ENCODE measurements at regions not wholly inside any gene's neighbourhood (a gene's known extent, or its start where the extent isn't known, plus 50 kb on each side); places are given as distances from the start of the nearest gene placed in this dataset.

GRCh38 chr3:20905210-20905805, 719.3 kb upstream of the SGO1 start:
- DNase-seq (ENCODE audit: low spot score in 2 of 2) = no peak
- H3K4me3 ChIP-seq = no peak overlapping the region
- no peaks in the 10 kb centered on the region for H3K36me3 ChIP-seq
- 77 to 83% methylated on average over 8 of the region's 8 CpGs for WGBS, 2 donors
- H3K9me3 ChIP-seq = no peaks in the 10 kb centered on the region
- no peak for TF ChIP-seq CTCF (IDR thresholded peaks at IDR 0.05)
- TF ChIP-seq EP300 (IDR thresholded peaks at IDR 0.05) = no peak
- TF ChIP-seq POLR2A (IDR thresholded peaks at IDR 0.05) = no peak
- no peak overlapping the region for H3K27ac ChIP-seq
- no peaks in the 10 kb centered on the region for H3K4me1 ChIP-seq
- H3K27me3 ChIP-seq = no peaks in the 10 kb centered on the region

GRCh38 chr3:20904671-20905070, 718.7 kb upstream of the SGO1 start:
- WGBS, 2 donors = 61 to 65% methylated on average over 3 of the region's 3 CpGs
- Histone ChIP-seq H3K4me3 (no peak overlapping the region), H3K36me3 (no peaks in the 10 kb centered on the region), H3K27ac (no peak overlapping the region), H3K27me3 (no peaks in the 10 kb centered on the region), H3K9me3 (peaks cover 0 to 4% (median 0%) of the 10 kb centered on the region in 4 donors), H3K4me1 (no peaks in the 10 kb centered on the region)
- DNase-seq (ENCODE audit: low spot score in 2 of 2) = no peak
- TF ChIP-seq EP300 (IDR thresholded peaks at IDR 0.05) (no peak), POLR2A (IDR thresholded peaks at IDR 0.05) (no peak), CTCF (IDR thresholded peaks at IDR 0.05) (no peak)

- WGBS, 2 donors = 88 to 90% methylated on average over 2 of the region's 2 CpGs
- no peak overlapping the region for H3K4me3 ChIP-seq
- peaks cover 0 to 15% (median 1%) of the 10 kb centered on the region in 4 donors for H3K9me3 ChIP-seq
- no peaks in the 10 kb centered on the region for H3K36me3 ChIP-seq
- TF ChIP-seq CTCF (IDR thresholded peaks at IDR 0.05) (no peak), POLR2A (IDR thresholded peaks at IDR 0.05) (no peak), EP300 (IDR thresholded peaks at IDR 0.05) (no peak)
- DNase-seq (ENCODE audit: low spot score in 2 of 2) = no peak
- H3K4me1 ChIP-seq = no peaks in the 10 kb centered on the region
- H3K27ac ChIP-seq = no peak overlapping the region
- no peaks in the 10 kb centered on the region for H3K27me3 ChIP-seq
Observed at GRCh38 chr3:20898962-20899361, 713.0 kb upstream of the SGO1 start.

- DNase-seq (ENCODE audit: low spot score in 2 of 2) = no peak
- Histone ChIP-seq H3K27ac (no peak overlapping the region), H3K9me3 (no peaks in the 10 kb centered on the region), H3K4me3 (no peak overlapping the region), H3K4me1 (no peaks in the 10 kb centered on the region), H3K27me3 (no peaks in the 10 kb centered on the region), H3K36me3 (no peaks in the 10 kb centered on the region)
- no peak for TF ChIP-seq EP300 (IDR thresholded peaks at IDR 0.05)
- no peak for TF ChIP-seq CTCF (IDR thresholded peaks at IDR 0.05)
- TF ChIP-seq POLR2A (IDR thresholded peaks at IDR 0.05) = no peak
- 85 to 91% methylated on average over 2 of the region's 2 CpGs for WGBS, 2 donors
Observed at GRCh38 chr3:20890111-20890519, 704.1 kb upstream of the SGO1 start.

- no peak overlapping the region for H3K4me3 ChIP-seq
- no peaks in the 10 kb centered on the region for H3K27me3 ChIP-seq
- no peak overlapping the region for H3K27ac ChIP-seq
- TF ChIP-seq POLR2A (IDR thresholded peaks at IDR 0.05) (no peak), CTCF (IDR thresholded peaks at IDR 0.05) (no peak), EP300 (IDR thresholded peaks at IDR 0.05) (no peak)
- H3K9me3 ChIP-seq = peaks cover 0 to 11% (median 0%) of the 10 kb centered on the region in 4 donors
- WGBS, 2 donors = 93 to 94% methylated on average over 2 of the region's 2 CpGs
- no peak for DNase-seq (ENCODE audit: low spot score in 2 of 2)
- H3K36me3 ChIP-seq = no peaks in the 10 kb centered on the region
- no peaks in the 10 kb centered on the region for H3K4me1 ChIP-seq
Observed at GRCh38 chr3:20878691-20879090, 692.7 kb upstream of the SGO1 start.

Data from tibial nerve (tissue), 4 donors.